GM10266 (cell line): ENCODE measurements at regions not wholly inside any gene's neighbourhood (a gene's known extent, or its start where the extent isn't known, plus 50 kb on each side); places are given as distances from the start of the nearest gene placed in this dataset.
A peak's percentile ranks its signal among the peaks of the same experiment; 100 is the strongest.
"Not testable (repeated sequence)": the region's sequence is repeated elsewhere in the genome, so short reads cannot be mapped to it uniquely, and the experiment has no call there.

Source experiments
- DNase-seq: peaks from one replicate; pipeline ENCODE4 v3.0.0; 2012; ENCODE audit errors: extremely low spot score
- CTCF ChIP-seq: IDR thresholded peaks from 2 replicates; pipeline ENCODE4 v1.5.1; 2012; ENCODE audit warnings: mild to moderate bottlenecking, low read depth; ENCODE audit not compliant: control insufficient read depth, insufficient read depth; ENCODE audit errors: missing control alignments

GRCh38 chr7:4603843-4604231, 78.3 kb upstream of the FOXK1 start:
- no peak for DNase-seq
- no peak for TF ChIP-seq CTCF

GRCh38 chr7:4604456-4604940, 77.6 kb upstream of the FOXK1 start:
- no peak for TF ChIP-seq CTCF
- no peak for DNase-seq

- DNase-seq, result no peak
- TF ChIP-seq CTCF, result no peak
Observed at GRCh38 chr7:4606797-4607196, 75.3 kb upstream of the FOXK1 start.

- TF ChIP-seq CTCF, result no peak
- no peak for DNase-seq
Observed at GRCh38 chr7:4607311-4607729, 74.8 kb upstream of the FOXK1 start.

- not testable (repeated sequence) for DNase-seq
Observed at GRCh38 chr7:4609576-4609975, 72.5 kb upstream of the FOXK1 start.

- DNase-seq, result peak; percentile 69
- TF ChIP-seq CTCF, result peak; percentile 77
Observed at GRCh38 chr7:4610768-4611467, 71.2 kb upstream of the FOXK1 start.

- no peak for DNase-seq
- no peak for TF ChIP-seq CTCF
Observed at GRCh38 chr7:4612237-4612636, 69.9 kb upstream of the FOXK1 start.
